IMR-90 (cell line): ENCODE measurements at regions not wholly inside any gene's neighbourhood (a gene's known extent, or its start where the extent isn't known, plus 50 kb on each side); places are given as distances from the start of the nearest gene placed in this dataset.

ENCODE experiments used
- BHLHE40 ChIP-seq: fragments of 150-350 bp; IDR thresholded peaks from 2 replicates; pipeline ENCODE4 v1.6.1; 2016; ENCODE audit warnings: mild to moderate bottlenecking, low read depth, low read length
- CHD1 ChIP-seq: IDR thresholded peaks from 2 replicates; pipeline ENCODE4 v1.6.1; 2012; ENCODE audit warnings: low read depth, low read length, improper control_type of control experiment
- FOS ChIP-seq: fragments of 150-350 bp; IDR thresholded peaks from 2 replicates; pipeline ENCODE4 v1.6.1; 2016; ENCODE audit warnings: low read depth, low read length
- MAFK ChIP-seq: IDR thresholded peaks from 2 replicates; pipeline ENCODE4 v1.6.1; 2012; ENCODE audit warnings: low read depth, low read length, improper control_type of control experiment
- MAZ ChIP-seq: IDR thresholded peaks from 2 replicates; pipeline ENCODE4 v1.6.1; 2012; ENCODE audit warnings: low read depth, mild to moderate bottlenecking, low read length, improper control_type of control experiment, moderate library complexity, borderline replicate concordance
- MXI1 ChIP-seq: IDR thresholded peaks from 2 replicates; pipeline ENCODE4 v1.6.1; 2012; ENCODE audit warnings: low read depth, mild to moderate bottlenecking, low read length, moderate library complexity, borderline replicate concordance
- POLR2A ChIP-seq: IDR thresholded peaks from 2 replicates; pipeline ENCODE4 v1.6.1; 2012; ENCODE audit warnings: mild to moderate bottlenecking, low read depth, low read length
- RAD21 ChIP-seq: IDR thresholded peaks from 2 replicates; pipeline ENCODE4 v1.6.1; 2012; ENCODE audit warnings: low read length, improper control_type of control experiment
- RFX5 ChIP-seq: IDR thresholded peaks from 2 replicates; pipeline ENCODE4 v1.8.0; 2012; ENCODE audit warnings: low read depth, mild to moderate bottlenecking, low read length, moderate library complexity
- USF2 ChIP-seq: fragments of 150-350 bp; IDR thresholded peaks from 2 replicates; pipeline ENCODE4 v1.6.1; 2017; ENCODE audit warnings: mild to moderate bottlenecking, antibody characterized with exemption, low read length, low read depth
- TF ChIP-seq, protein P1 (sequence below): conservative IDR thresholded peaks from 2 replicates; pipeline ENCODE4 v1.5.1; 2012; ENCODE audit warnings: mild to moderate bottlenecking, low read depth, low read length, improper control_type of control experiment
- TF ChIP-seq, protein P2 (sequence below): fragments of 150-350 bp; IDR thresholded peaks from 2 replicates; pipeline ENCODE4 v1.6.1; 2016; ENCODE audit warnings: low read depth, mild to moderate bottlenecking, low read length, moderate library complexity, borderline replicate concordance

DNA sequence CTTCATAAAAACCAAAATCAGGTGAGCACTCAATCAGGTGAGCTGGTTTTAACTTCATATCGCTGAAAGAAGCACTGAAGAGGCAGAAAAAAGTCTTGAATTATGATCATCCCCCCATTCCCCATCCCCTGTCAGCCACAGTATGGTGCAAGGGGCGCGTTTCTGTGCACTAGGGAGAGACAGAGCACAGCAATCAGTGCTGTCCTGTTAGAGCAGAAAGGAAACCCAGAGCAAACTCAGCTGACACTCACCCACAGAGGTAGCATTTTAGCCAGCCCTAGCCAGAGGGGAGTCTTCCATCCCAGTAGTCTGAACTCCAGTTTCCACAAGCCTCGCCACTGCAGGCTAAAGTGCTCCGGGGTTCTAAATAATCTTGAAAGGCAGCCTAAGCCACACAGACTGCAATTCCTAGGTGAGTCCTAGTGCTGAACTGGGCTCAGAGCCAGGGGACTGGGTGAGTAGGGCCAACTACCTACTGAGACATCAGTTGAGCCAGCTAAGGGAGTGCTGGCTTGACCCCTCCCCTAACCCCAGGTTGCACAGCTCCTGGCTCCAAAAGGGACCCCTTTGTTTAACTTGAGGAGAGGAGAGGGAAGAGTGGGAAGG, 1352.6 kb upstream of the GJE1 start:
- TF ChIP-seq POLR2A (no peak), MAFK (no peak), MXI1 (no peak), CHD1 (no peak), MAZ (no peak), BHLHE40 (no peak), RAD21 (no peak), USF2 (no peak), FOS (no peak), RFX5 (no peak)
- TF ChIP-seq, protein P1, sequence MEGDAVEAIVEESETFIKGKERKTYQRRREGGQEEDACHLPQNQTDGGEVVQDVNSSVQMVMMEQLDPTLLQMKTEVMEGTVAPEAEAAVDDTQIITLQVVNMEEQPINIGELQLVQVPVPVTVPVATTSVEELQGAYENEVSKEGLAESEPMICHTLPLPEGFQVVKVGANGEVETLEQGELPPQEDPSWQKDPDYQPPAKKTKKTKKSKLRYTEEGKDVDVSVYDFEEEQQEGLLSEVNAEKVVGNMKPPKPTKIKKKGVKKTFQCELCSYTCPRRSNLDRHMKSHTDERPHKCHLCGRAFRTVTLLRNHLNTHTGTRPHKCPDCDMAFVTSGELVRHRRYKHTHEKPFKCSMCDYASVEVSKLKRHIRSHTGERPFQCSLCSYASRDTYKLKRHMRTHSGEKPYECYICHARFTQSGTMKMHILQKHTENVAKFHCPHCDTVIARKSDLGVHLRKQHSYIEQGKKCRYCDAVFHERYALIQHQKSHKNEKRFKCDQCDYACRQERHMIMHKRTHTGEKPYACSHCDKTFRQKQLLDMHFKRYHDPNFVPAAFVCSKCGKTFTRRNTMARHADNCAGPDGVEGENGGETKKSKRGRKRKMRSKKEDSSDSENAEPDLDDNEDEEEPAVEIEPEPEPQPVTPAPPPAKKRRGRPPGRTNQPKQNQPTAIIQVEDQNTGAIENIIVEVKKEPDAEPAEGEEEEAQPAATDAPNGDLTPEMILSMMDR, result no peak
- TF ChIP-seq, protein P2, sequence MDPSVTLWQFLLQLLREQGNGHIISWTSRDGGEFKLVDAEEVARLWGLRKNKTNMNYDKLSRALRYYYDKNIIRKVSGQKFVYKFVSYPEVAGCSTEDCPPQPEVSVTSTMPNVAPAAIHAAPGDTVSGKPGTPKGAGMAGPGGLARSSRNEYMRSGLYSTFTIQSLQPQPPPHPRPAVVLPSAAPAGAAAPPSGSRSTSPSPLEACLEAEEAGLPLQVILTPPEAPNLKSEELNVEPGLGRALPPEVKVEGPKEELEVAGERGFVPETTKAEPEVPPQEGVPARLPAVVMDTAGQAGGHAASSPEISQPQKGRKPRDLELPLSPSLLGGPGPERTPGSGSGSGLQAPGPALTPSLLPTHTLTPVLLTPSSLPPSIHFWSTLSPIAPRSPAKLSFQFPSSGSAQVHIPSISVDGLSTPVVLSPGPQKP, result no peak
